NCI-H1417 (cell line): ENCODE measurements at regions not wholly inside any gene's neighbourhood (a gene's known extent, or its start where the extent isn't known, plus 50 kb on each side); places are given as distances from the start of the nearest gene placed in this dataset.
"Not testable (repeated sequence)": the region's sequence is repeated elsewhere in the genome, so short reads cannot be mapped to it uniquely, and the experiment has no call there.

Experiments used
- DNase-seq, 3 experiments: peaks; one replicate each; lab custom pipeline; 2025; lab: John Stamatoyannopoulos, UW

- DNase-seq: no peak
These were observed 245.3 kb downstream of the PARN start for GRCh38 chr16:14384745-14385144.

GRCh38 chr16:14383844-14384243 is 246.2 kb downstream of the PARN start:
- not testable (repeated sequence) for DNase-seq

- DNase-seq: no peak
These were observed 251.2 kb downstream of the PARN start for GRCh38 chr16:14378689-14379467.

- DNase-seq: peak in 1 of 3 experiments; percentile 1
These were observed 251.9 kb downstream of the PARN start for GRCh38 chr16:14378131-14378551.

- no peak for DNase-seq
These were observed 252.7 kb downstream of the PARN start for GRCh38 chr16:14377326-14377725.

DNA sequence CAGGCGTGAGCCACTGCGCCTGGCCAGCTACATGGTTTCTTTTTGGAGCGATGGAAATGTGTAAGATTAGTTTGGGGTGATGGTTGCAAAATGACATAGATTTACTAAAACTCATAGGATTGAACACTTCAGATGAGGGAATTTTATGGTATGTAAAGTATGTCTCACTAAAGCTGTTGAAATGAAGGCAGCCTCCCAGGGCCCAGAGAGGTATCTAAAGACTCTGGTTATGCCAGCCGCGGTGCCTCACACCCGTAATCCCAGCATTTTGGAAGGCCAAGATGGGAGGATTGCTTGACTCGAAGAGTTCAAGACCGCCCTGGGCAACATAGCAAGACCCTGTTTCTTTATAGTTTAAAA is 254.9 kb downstream of the PARN start:
- no peak for DNase-seq

DNA sequence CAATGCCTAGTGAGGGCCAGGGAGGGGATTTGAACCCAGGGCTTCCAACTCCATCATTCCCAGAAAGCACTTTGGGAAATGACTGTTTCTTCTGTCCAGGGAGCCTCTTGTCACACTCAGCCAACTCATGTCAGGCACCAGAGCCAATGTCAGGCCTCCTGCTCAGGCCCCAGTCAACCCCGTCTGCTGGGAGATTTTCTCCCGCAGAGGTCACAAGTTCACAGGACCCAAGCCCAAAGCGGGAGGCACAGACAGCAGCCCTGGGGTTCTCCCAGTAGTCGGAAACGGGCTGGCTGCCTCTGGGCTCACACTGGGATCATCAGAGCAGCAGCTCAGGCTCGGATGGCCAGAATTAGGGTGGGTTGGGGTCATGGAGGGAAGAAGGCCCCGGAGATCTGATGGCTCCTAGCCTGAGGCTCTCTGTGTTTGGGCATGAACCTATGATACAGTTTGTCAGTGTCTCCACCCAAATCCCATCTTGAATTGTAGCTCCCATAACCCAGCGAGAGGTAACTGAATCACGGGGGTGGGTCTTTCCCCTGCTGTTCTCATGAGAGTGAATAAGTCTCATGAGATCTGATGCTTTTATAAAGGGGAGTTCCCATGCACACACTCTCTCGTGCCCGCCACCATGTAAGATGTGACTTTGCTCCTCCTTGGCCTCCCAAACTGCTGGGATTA is 255.5 kb downstream of the PARN start:
- DNase-seq: no peak

DNA sequence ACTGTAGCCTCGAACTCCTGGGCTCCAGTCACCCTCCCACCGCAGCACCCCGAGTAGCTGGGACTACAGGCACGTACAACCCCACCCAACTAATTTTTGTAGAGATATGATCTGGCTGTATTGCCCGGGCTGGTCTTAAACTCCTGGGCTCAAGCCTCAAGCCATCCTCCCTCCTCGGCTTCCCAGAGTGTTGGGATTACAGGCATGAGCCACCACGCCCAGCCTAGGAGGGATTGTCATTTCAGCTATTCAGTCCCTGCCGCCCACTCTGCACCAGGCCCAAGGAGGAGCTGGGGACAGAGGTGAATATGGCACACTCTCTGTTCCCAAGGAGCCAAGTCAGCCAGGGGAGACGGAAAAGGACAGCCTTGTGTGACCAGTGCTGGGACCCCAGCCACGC is 256.2 kb downstream of the PARN start:
- DNase-seq: no peak

GRCh38 chr16:14373406-14373805 is 256.7 kb downstream of the PARN start:
- no peak for DNase-seq

GRCh38 chr16:14372471-14372870 is 257.6 kb downstream of the PARN start:
- DNase-seq: peak in 1 of 3 experiments; percentile 18

DNA sequence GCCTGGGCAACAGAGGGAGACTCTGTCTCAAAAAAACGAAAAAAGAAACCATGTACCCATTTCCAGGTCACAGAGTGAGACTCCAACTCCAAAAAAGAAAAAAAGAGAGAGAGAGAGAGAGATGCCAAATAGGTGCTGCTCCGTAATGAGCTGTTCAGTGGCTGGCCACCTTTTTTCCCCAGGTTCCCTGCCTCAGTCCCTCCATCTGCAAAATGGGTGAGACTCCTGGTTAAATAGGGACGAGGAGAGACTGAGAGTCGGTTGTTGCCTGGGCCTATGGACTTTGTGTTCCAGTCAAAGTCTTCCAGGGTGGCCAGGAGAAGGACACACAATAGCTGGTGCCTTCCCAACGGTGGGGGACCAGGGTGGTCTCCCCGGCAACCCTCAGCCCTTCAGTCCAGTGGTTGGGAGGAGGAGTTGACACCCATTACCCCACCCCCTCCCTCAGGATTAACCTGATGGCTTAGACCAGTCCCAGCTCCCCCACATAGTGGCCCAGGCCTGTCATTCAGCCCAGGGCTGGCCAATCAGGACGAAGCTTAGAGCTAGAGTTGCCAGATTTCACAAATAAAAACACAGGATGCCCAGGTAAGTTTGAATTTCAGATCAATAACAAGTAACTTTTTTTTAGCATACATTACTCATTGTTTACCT is 258.2 kb downstream of the PARN start:
- DNase-seq: peak in 1 of 3 experiments; percentile 17

DNA sequence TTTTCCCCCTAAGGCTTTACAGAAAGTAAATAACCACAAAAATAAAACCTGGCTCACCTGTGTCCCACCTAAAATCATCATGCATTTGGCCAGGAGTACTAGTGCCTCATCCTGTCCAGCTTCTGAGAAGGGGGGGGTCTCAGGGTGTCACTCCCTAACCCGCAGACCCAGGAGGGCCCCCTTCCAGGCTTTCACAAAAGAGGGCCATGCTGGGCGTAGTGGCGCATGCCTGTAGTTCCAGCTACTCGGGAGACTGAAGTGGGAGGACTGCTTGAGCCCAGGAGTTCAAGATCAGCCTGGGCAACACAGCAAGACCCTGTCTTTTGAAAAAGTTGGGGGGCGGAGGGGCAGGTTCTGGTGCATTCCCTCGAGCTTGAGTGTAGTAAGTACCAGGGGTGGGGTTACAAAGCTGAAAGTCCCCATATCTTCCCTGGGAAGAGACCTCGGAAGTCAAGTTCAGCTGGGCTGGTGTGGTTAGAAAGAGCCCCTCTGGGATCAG is 259.3 kb downstream of the PARN start:
- DNase-seq: no peak

GRCh38 chr16:14369734-14370598 is 260.1 kb downstream of the PARN start:
- no peak for DNase-seq

GRCh38 chr16:14368399-14368798 is 261.7 kb downstream of the PARN start:
- DNase-seq: no peak

- DNase-seq: no peak
These were observed 262.9 kb downstream of the PARN start for GRCh38 chr16:14366974-14367707.

GRCh38 chr16:14366447-14366846 is 263.6 kb downstream of the PARN start:
- no peak for DNase-seq

DNA sequence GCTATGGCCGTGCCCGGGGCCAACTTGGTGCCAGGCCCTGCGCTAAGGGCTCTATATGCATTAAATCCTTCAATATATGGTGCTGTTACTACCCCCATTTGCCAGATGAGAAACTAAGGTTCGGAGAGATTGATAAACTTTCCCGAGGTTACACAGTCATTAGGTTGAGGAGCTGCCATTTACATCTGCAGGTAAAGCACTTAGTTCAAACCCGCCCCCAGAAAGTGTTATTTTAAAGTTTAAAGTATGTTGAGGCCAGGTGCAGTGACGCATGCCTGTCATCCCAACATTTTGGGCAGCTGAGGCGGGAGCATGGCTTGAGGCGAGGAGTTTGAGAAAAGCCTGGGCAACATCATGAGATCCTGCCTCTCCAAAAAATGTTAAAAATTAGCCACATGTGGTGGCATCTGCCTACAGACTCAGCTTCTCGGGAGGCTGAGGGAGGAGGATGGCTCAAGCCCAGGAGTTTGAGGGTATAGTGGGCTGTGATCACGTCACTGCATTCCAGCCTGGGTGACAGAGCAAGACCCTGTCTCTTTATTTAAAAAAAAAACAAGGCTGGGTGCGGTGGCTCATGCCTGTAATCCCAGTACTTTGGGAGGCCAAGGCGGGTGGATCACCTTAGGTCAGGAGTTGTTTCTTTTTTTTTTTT is 264.7 kb downstream of the PARN start:
- no peak for DNase-seq

DNA sequence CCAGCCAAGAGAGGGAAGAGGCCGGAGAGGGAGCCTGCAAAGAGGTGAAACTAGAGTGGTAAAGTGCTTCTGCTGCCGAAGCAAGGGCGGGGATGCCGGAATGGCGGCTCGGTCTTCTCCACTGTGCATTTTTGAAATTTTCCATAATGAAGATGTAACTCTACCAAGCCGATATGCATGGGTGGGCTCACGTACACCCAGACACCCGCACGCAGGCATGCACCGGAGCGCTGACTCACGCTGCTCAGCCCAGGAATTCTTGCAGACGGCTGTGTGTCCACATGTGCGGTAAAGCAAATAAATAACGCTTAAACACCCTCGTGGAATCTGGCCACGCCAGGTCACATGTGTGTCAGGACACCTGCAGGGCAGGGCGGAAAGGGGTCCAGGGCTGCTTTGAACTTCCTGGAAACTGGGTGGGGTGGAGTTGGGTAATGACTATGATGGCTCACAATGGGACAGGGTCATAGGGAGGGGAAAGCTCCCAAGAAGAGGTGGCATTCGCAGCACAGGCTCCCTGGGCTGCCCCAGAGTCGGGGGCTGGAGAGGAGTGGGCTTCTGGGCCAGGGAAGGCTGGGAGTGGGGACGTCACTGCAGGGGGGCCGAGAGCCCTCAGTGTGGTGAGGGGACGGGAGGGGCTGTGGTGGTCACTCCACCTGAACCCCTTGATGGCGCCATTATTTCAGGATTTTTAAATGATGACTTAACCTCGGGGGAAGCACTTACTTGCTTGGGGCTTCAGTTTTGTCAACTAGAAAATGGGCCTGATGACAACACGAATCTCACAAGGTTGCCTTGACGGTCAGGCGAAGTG is 265.5 kb downstream of the PARN start:
- no peak for DNase-seq

- DNase-seq: no peak
These were observed 266.0 kb downstream of the PARN start for GRCh38 chr16:14364112-14364385.

DNA sequence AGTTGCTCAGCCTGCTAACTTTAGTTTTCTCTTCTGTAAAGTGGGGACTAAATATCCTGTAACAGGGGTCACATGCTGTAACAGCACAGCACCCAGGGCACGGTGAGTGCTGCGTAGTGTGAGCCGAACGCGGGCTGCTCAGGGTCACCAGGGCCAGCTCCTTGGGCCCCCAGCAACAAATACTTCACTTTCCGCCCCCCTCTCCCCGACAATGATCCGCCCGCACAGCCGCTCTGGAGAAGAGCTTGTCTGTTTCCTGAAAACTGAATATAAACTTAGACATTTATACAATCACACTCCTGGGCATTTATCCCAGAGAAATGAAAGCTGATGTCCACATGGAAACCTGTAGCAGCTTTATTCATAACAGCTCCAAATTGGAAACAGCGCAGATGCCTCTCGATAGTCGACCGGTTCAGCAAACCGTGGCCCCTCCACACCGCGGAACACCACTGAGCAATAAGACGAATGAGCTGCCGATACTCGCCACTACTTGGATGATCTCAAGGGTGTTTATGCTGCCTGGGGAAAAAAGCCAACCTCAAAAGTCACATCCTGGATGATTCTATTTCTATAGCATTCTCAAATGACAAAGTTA is 267.2 kb downstream of the PARN start:
- no peak for DNase-seq
